ENCODE measurements at regions not wholly inside any gene's neighbourhood (a gene's known extent, or its start where the extent isn't known, plus 50 kb on each side); places are given as distances from the start of the nearest gene placed in this dataset.

DNA sequence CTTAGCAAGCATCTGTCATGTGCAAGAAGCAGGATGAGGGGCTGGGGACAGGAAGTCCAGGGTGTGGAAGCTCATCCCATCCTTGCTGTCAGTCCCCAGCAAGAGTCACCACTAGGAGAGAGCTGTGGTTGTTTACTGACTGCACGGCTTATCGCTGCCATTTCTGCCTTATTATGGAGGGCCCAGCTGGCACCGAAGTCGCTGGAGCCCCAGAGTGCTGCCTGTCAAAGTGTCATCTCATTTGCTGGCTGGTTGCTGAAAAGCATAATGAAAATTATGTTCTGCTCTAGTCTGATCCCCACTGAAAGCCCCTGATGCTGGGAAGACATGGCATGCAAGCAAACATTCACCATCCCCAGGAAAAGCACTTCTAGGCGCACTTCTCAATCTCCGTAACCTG is 642.7 kb downstream of the NPHP4 start:
- ChIA-PET CTCF (interaction anchor here in 1 of 2 donors (1.1 kb wide), 1 partner anchor 43 kb away, joined by 4 read pairs; no protein-coding TSS in a partner anchor), POLR2A (interaction anchor here in 1 of 2 donors (0.6 kb wide), 1 partner anchor 75 kb away, joined by 4 read pairs; no protein-coding TSS in a partner anchor)
- Mint-ChIP-seq H3K4me3 (no peak overlapping the region), H3K27ac (no peak overlapping the region), H3K27me3 (no peaks in the 10 kb centered on the region), H3K36me3 (no peaks in the 10 kb centered on the region), H3K9me3 (peaks cover 0 to 4% (median 1%) of the 10 kb centered on the region in 3 donors), H3K4me1 (peaks cover 9 to 15% (median 10%) of the 10 kb centered on the region in 3 donors)
- peaks cover 0 to 3% of the 10 kb centered on the region in 2 experiments for H3K27me3 ChIP-seq (replicated peaks in 1 of 2; ENCODE audit: control insufficient read depth in 2 of 2, extremely low read depth in 1 of 2, insufficient read depth in 2 of 2, low read length in 1 of 2)
- WGBS (ENCODE audit: insufficient coverage): 93% methylated on average over 6 of the region's 6 CpGs
- peaks cover 0 to 12% of the 10 kb centered on the region in 2 experiments for H3K4me1 ChIP-seq (ENCODE audit: control insufficient read depth in 1 of 2, extremely low read depth in 1 of 2, insufficient read depth in 2 of 2, low read length in 2 of 2)
- no peaks in the 10 kb centered on the region for H3K36me3 ChIP-seq (ENCODE audit: control insufficient read depth in 2 of 2, extremely low read depth in 1 of 2, insufficient read depth in 1 of 2, low read length in 1 of 2)
- no peak overlapping the region for H3K27ac ChIP-seq (ENCODE audit: low read length)
- no peak for ATAC-seq (replicated peaks in 1 of 4)
- DNase-seq: no peak
- H3K9me3 ChIP-seq: no peaks in the 10 kb centered on the region
- no peak overlapping the region for H3K4me3 ChIP-seq (ENCODE audit: control insufficient read depth in 1 of 2, extremely low read depth in 1 of 2, low read length in 1 of 2)

DNA sequence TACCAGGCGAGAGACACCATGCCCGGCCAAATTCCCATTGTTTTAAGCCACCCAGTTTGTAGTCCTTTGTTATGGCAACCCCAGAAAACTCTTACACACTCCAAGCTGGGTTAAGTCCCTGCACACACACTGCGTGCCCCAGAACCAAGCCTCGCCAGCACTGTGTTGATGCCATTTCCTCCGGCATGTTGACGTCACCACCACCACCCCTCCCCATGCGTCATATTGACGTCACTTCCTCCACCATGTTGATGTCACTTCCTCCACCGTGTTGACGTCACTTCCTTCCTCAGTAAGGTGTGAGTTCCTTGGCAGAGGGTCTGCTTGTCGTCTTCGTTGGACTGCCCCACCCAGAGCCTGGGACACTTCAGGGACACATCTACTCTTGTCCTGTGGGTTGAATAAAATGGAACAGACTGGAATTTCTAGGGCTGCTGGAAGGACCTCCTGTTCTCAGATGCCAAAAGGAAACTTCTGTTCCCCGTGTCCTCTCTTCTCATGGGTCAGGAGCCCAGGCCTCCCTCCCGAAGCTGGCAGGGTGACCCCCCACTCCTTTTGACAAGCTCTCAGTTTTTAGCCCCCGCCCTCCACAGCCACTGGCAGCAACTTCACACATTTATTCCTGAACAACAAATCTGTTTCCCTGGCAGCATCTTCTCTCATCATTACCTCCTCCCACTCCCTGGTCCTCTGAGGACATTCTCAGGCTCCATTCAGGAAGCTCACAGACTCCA is 643.3 kb downstream of the NPHP4 start:
- H3K36me3 Mint-ChIP-seq: no peaks in the 10 kb centered on the region
- CTCF ChIA-PET: interaction anchor here in 1 of 2 donors (1.1 kb wide), 1 partner anchor 43 kb away, joined by 4 read pairs; no protein-coding TSS in a partner anchor
- H3K27me3 Mint-ChIP-seq: no peaks in the 10 kb centered on the region
- no peak overlapping the region for H3K4me3 ChIP-seq (ENCODE audit: control insufficient read depth in 1 of 2, extremely low read depth in 1 of 2, low read length in 1 of 2)
- POLR2A ChIA-PET: interaction anchor here in 1 of 2 donors (0.6 kb wide), 1 partner anchor 75 kb away, joined by 4 read pairs; no protein-coding TSS in a partner anchor
- no peak overlapping the region for H3K4me3 Mint-ChIP-seq
- H3K4me1 ChIP-seq (ENCODE audit: control insufficient read depth in 1 of 2, extremely low read depth in 1 of 2, insufficient read depth in 2 of 2, low read length in 2 of 2): peaks cover 0 to 12% of the 10 kb centered on the region in 2 experiments
- H3K4me1 Mint-ChIP-seq: peaks cover 8 to 15% (median 10%) of the 10 kb centered on the region in 3 donors
- H3K27ac Mint-ChIP-seq: no peak overlapping the region
- ATAC-seq (replicated peaks in 1 of 4) (no peak), DNase-seq (peak in 8 of 35 experiments; percentile 4 to 27 (median 10))
- peaks cover 0 to 3% of the 10 kb centered on the region in 2 experiments for H3K27me3 ChIP-seq (replicated peaks in 1 of 2; ENCODE audit: control insufficient read depth in 2 of 2, extremely low read depth in 1 of 2, insufficient read depth in 2 of 2, low read length in 1 of 2)
- H3K36me3 ChIP-seq (ENCODE audit: control insufficient read depth in 2 of 2, extremely low read depth in 1 of 2, insufficient read depth in 1 of 2, low read length in 1 of 2): no peaks in the 10 kb centered on the region
- H3K27ac ChIP-seq (ENCODE audit: low read length): no peak overlapping the region
- WGBS (ENCODE audit: insufficient coverage): 87% methylated on average over 7 of the region's 15 CpGs
- peaks cover 0 to 4% (median 0%) of the 10 kb centered on the region in 3 donors for H3K9me3 Mint-ChIP-seq
- no peaks in the 10 kb centered on the region for H3K9me3 ChIP-seq

DNA sequence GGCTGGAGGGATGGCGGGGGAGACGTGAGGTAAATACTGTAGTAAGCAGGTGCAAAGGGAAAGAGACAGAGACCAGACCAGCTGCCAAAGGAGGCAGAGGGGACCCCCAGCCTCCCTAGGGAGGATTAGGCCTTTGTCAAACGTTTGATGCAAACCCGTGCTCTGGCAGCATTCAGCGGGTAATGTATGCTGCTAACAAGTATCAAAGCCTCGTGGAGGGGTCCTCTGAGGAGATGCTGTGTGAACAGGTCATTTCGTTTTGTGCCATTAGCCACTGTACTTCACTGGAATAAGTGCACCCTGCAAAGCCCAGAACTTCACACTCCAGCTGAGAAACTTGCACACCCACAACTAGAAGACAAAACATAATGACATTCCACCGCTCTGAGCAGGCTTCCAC is 644.5 kb downstream of the NPHP4 start:
- H3K36me3 ChIP-seq (ENCODE audit: control insufficient read depth in 2 of 2, extremely low read depth in 1 of 2, insufficient read depth in 1 of 2, low read length in 1 of 2): no peaks in the 10 kb centered on the region
- Mint-ChIP-seq H3K27ac (no peak overlapping the region), H3K9me3 (peaks cover 0 to 4% (median 0%) of the 10 kb centered on the region in 3 donors), H3K27me3 (no peaks in the 10 kb centered on the region), H3K36me3 (no peaks in the 10 kb centered on the region), H3K4me3 (no peak overlapping the region), H3K4me1 (peaks cover 8 to 15% (median 10%) of the 10 kb centered on the region in 3 donors)
- peaks cover 0 to 12% of the 10 kb centered on the region in 2 experiments for H3K4me1 ChIP-seq (ENCODE audit: control insufficient read depth in 1 of 2, extremely low read depth in 1 of 2, insufficient read depth in 2 of 2, low read length in 2 of 2)
- POLR2A ChIA-PET: no interaction called here
- H3K4me3 ChIP-seq (ENCODE audit: control insufficient read depth in 1 of 2, extremely low read depth in 1 of 2, low read length in 1 of 2): no peak overlapping the region
- CTCF ChIA-PET: interaction anchor here in 1 of 2 donors (1.0 kb wide), 1 partner anchor 10 kb away, joined by 3 read pairs; no protein-coding TSS in a partner anchor
- no peak overlapping the region for H3K27ac ChIP-seq (ENCODE audit: low read length)
- no peak for DNase-seq
- H3K27me3 ChIP-seq (replicated peaks in 1 of 2; ENCODE audit: control insufficient read depth in 2 of 2, extremely low read depth in 1 of 2, insufficient read depth in 2 of 2, low read length in 1 of 2): peaks cover 0 to 3% of the 10 kb centered on the region in 2 experiments
- no peaks in the 10 kb centered on the region for H3K9me3 ChIP-seq
- ATAC-seq (replicated peaks in 1 of 4): no peak
- WGBS (ENCODE audit: insufficient coverage): 80% methylated on average over 3 of the region's 8 CpGs

DNA sequence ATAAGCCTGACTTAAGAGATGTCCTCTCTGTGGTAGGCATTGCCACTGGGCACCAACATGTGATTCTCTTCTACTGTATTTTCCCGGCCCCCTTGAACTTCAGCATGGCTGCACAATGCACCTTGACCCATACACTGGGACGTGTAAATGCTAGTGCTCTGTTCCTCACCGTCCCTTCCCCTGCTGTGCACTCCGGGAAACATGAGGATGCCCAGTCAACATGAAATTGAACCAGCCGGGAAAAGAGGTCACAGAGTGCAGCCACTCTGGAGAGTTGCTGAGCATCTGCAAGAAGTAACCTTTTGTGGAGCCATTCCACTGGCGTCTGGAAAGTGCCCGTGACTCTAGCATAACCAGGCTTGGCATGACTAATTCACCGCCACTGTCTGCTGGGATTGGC is 646.7 kb downstream of the NPHP4 start:
- ChIA-PET POLR2A (no interaction called here), CTCF (no interaction called here)
- Mint-ChIP-seq H3K27ac (no peak overlapping the region), H3K36me3 (no peaks in the 10 kb centered on the region), H3K4me3 (no peak overlapping the region), H3K4me1 (peaks cover 16 to 21% (median 19%) of the 10 kb centered on the region in 3 donors), H3K27me3 (no peaks in the 10 kb centered on the region), H3K9me3 (peaks cover 0 to 4% (median 0%) of the 10 kb centered on the region in 3 donors)
- 88% methylated on average over 8 of the region's 8 CpGs for WGBS (ENCODE audit: insufficient coverage)
- H3K27ac ChIP-seq (ENCODE audit: low read length): no peak overlapping the region
- no peaks in the 10 kb centered on the region for H3K9me3 ChIP-seq
- peaks cover 0 to 12% of the 10 kb centered on the region in 2 experiments for H3K4me1 ChIP-seq (ENCODE audit: control insufficient read depth in 1 of 2, extremely low read depth in 1 of 2, insufficient read depth in 2 of 2, low read length in 2 of 2)
- peaks cover 0 to 9% of the 10 kb centered on the region in 2 experiments for H3K27me3 ChIP-seq (replicated peaks in 1 of 2; ENCODE audit: control insufficient read depth in 2 of 2, extremely low read depth in 1 of 2, insufficient read depth in 2 of 2, low read length in 1 of 2)
- no peak overlapping the region for H3K4me3 ChIP-seq (ENCODE audit: control insufficient read depth in 1 of 2, extremely low read depth in 1 of 2, low read length in 1 of 2)
- H3K36me3 ChIP-seq (ENCODE audit: control insufficient read depth in 2 of 2, extremely low read depth in 1 of 2, insufficient read depth in 1 of 2, low read length in 1 of 2): no peaks in the 10 kb centered on the region
- DNase-seq (no peak), ATAC-seq (replicated peaks in 1 of 4) (no peak)

DNA sequence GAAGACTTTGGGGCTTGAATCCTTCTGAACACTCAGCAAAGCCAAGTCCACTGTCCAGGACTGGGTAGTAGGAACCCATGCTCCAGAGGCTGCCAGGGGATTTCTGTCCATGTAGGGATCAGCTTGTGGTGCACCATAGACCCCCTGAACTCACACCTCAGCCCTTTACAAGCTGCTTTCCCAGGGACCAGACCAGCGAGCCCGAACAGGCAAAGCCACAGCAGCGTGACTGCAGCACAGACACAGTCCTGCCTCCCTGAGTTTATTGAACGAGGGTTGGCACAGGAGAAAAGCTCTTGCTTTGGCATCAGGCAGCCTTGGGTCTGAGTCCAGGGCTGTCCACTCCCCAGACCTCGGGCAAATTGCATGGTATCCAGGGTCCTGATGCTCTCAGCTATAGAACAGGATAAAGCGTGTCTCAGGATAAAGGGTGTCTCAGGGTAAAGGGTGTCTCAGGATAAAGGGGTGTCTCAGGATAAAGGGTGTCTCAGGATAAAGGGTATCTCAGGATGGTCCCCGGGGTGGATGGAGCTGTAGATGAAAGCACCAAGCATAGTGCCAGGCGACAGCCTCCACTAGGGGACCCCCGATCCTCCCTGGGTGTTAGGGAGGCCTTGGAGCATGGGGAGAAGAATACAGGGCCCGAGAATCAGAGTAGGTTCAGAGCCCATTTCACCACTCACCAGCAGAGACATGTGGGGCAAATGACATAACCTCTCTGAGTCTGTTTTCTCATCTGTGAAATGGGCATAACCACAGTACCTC is 648.8 kb downstream of the NPHP4 start:
- ChIA-PET CTCF (no interaction called here), POLR2A (no interaction called here)
- peaks cover 0 to 10% of the 10 kb centered on the region in 2 experiments for H3K27me3 ChIP-seq (replicated peaks in 1 of 2; ENCODE audit: control insufficient read depth in 2 of 2, extremely low read depth in 1 of 2, insufficient read depth in 2 of 2, low read length in 1 of 2)
- no peak overlapping the region for H3K27ac ChIP-seq (ENCODE audit: low read length)
- Mint-ChIP-seq H3K36me3 (no peaks in the 10 kb centered on the region), H3K9me3 (peaks cover 0 to 4% (median 0%) of the 10 kb centered on the region in 3 donors), H3K27ac (no peak overlapping the region), H3K4me1 (peaks cover 7 to 15% (median 10%) of the 10 kb centered on the region in 3 donors), H3K4me3 (no peak overlapping the region), H3K27me3 (no peaks in the 10 kb centered on the region)
- H3K4me3 ChIP-seq (ENCODE audit: control insufficient read depth in 1 of 2, extremely low read depth in 1 of 2, low read length in 1 of 2): no peak overlapping the region
- ATAC-seq (replicated peaks in 1 of 4): no peak
- no peaks in the 10 kb centered on the region for H3K9me3 ChIP-seq
- DNase-seq: no peak
- WGBS (ENCODE audit: insufficient coverage): 72% methylated on average over 6 of the region's 10 CpGs
- no peaks in the 10 kb centered on the region for H3K36me3 ChIP-seq (ENCODE audit: control insufficient read depth in 2 of 2, extremely low read depth in 1 of 2, insufficient read depth in 1 of 2, low read length in 1 of 2)
- no peaks in the 10 kb centered on the region for H3K4me1 ChIP-seq (ENCODE audit: control insufficient read depth in 1 of 2, extremely low read depth in 1 of 2, insufficient read depth in 2 of 2, low read length in 2 of 2)

DNA sequence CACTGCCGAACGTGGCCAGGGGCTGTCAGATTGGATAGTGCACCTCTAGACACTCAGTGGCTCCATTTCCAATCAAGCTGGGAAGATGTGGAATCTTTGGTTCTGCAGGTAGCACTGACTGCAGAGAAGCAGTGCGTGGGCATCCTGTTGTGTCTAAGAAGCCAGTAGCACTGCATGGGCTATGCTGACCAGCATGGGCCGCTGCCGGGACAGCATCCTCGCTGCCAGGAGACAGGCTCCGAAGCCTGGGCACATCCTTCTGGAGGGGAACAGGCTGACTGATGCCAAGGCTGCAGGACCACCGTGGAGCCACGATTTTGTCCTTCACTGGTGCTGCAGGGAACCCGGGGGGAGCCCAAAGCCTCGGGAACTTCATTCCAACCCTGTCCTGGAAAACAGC is 649.4 kb downstream of the NPHP4 start:
- no peaks in the 10 kb centered on the region for H3K27me3 Mint-ChIP-seq
- no peak for ATAC-seq (replicated peaks in 1 of 4)
- Histone ChIP-seq H3K36me3 (ENCODE audit: control insufficient read depth in 2 of 2, extremely low read depth in 1 of 2, insufficient read depth in 1 of 2, low read length in 1 of 2) (no peaks in the 10 kb centered on the region), H3K4me3 (ENCODE audit: control insufficient read depth in 1 of 2, extremely low read depth in 1 of 2, low read length in 1 of 2) (no peak overlapping the region), H3K27me3 (replicated peaks in 1 of 2; ENCODE audit: control insufficient read depth in 2 of 2, extremely low read depth in 1 of 2, insufficient read depth in 2 of 2, low read length in 1 of 2) (peaks cover 0 to 10% of the 10 kb centered on the region in 2 experiments), H3K27ac (ENCODE audit: low read length) (no peak overlapping the region), H3K4me1 (ENCODE audit: control insufficient read depth in 1 of 2, extremely low read depth in 1 of 2, insufficient read depth in 2 of 2, low read length in 2 of 2) (peaks cover 0 to 1% of the 10 kb centered on the region in 2 experiments), H3K9me3 (no peaks in the 10 kb centered on the region)
- no peaks in the 10 kb centered on the region for H3K36me3 Mint-ChIP-seq
- no peak for DNase-seq
- POLR2A ChIA-PET: no interaction called here
- no peak overlapping the region for H3K4me3 Mint-ChIP-seq
- WGBS (ENCODE audit: insufficient coverage): 81% methylated on average over 9 of the region's 11 CpGs
- H3K27ac Mint-ChIP-seq: no peak overlapping the region
- peaks cover 0 to 4% (median 0%) of the 10 kb centered on the region in 3 donors for H3K9me3 Mint-ChIP-seq
- peaks cover 13 to 21% (median 17%) of the 10 kb centered on the region in 3 donors for H3K4me1 Mint-ChIP-seq
- CTCF ChIA-PET: no interaction called here
